HG02763 (cell line): ENCODE measurements at regions not wholly inside any gene's neighbourhood (a gene's known extent, or its start where the extent isn't known, plus 50 kb on each side); places are given as distances from the start of the nearest gene placed in this dataset.
"Not testable (repeated sequence)": the region's sequence is repeated elsewhere in the genome, so short reads cannot be mapped to it uniquely, and the experiment has no call there.

ENCODE experiments used
- ATAC-seq: cut with Tn5 transposase; IDR thresholded peaks from one replicate; pipeline ENCODE4 v1.9.1; 2021; ENCODE audit warnings: mild to moderate bottlenecking, moderate library complexity; ENCODE audit not compliant: unreplicated experiment

- ATAC-seq: no peak
These were observed 92.5 kb upstream of the KCNE2 start for GRCh38 chr21:34271189-34271851.

DNA sequence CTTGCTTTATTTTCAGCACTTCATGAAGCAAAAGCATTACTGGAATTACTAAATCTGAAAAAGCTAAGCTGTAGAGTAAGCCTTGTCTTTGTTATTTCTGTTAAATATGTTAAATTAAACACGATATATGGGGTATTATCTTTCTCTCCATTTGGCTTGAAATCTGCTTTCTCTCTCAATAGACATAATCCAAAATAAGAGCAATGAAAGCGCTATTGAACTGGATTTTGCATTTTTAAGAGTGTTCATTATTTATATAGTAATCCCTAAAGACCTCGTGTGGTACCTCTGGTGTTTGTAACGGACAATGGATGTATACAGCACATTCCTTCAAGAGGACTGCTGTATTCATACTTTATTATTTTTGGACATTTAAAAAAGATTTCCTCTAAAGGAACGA is 91.5 kb upstream of the KCNE2 start:
- ATAC-seq: no peak

DNA sequence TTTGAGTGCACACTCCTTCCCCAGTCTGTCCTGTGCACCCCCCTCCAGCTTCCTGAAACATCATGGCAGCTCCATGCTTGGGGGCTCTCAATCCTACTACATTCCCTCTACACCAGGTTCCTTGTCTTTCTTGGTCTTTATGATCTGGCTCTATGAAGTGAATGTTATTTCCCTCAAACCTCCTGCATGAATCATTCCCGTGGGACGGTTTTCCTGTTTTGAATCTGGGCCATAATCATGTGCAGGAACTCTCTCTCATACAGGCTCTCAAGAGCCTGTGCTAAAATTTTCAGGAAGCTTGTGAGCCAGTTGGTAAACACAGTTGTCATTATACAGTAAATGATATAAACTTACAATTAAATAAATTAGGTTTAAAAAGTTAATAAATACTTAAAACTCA is 89.8 kb upstream of the KCNE2 start:
- ATAC-seq: no peak

DNA sequence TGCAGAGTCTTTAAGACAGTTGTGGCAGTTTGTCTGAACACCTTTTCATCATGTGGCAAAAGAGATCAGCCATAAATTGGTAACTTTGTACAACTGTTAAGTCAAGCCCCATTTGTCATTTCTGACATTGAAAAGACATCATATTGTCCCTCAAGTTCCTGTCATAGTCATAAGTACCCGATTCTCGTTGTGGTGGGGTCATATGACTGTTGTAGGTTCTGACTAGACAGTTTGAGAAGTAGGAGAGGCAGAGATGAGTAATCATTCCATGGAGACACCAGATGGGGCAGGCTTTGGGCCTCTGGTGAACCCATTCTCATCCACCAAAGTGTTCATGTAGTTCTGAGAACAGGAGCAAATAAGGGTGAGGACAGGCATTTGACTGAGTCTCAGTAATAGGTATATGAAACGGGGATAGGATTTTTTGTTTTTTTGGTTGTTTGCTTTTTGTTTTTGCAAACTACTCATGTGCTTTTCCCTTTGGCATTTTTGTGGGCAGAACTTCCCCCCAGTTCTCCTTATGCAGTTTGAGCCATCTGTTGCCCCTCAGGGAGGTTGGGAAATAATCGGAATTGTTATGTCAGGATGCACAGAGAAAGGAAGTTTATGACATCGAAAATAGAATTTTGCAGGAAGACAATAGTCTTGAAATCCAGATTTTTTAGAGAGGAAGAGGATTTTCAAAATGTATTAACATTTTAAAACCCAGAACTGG is 86.9 kb upstream of the KCNE2 start:
- ATAC-seq: peak; percentile 54

- ATAC-seq: no peak
These were observed 85.4 kb upstream of the KCNE2 start for GRCh38 chr21:34278451-34278850.

DNA sequence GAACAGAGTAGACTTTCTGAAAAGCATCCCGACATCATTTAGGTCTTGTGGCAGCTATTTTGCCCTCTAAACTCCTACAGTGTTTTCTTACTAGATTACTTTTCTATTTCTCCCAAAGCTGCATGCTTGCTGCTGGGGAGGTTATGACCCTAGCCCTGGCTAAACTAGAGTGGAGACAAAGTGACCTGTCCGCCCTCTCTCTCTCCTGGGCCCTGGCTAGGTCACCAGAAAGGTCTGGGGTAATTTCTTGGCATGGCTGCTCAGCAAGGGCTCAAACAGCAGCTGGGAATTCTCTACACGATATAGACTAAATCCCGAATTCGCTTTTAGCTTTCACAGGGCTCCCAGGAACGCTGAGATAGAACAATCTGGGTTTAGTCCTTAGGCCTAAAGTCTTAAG is 84.5 kb upstream of the KCNE2 start:
- no peak for ATAC-seq

- ATAC-seq: no peak
These were observed 83.9 kb upstream of the KCNE2 start for GRCh38 chr21:34279883-34280282.

DNA sequence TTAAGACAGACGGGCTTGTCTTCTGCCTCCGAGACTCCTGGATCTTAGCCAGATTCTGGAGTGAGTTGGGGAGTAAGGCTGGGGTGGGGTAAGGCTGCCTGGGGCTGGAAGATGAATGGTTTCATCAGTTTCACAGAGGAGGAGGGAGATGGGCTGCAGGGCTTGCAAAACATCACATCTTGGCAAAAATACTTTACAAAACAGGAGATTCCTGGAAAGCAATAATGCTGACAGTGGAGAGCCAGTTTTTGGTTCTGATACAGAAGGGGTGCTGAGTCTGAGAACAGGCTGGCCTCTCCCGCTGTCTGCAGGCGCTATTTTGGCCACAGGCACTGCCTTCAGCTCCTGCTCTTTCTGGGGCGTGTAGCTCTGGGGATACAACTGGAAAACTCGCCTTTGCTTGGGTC is 83.4 kb upstream of the KCNE2 start:
- ATAC-seq: no peak

GRCh38 chr21:34280959-34281358 is 82.8 kb upstream of the KCNE2 start:
- ATAC-seq: no peak

- ATAC-seq: no peak
These were observed 81.6 kb upstream of the KCNE2 start for GRCh38 chr21:34282223-34282622.

- ATAC-seq: no peak
These were observed 79.1 kb upstream of the KCNE2 start for GRCh38 chr21:34284666-34285065.

- ATAC-seq: not testable (repeated sequence)
These were observed 75.8 kb upstream of the KCNE2 start for GRCh38 chr21:34288042-34288441.

DNA sequence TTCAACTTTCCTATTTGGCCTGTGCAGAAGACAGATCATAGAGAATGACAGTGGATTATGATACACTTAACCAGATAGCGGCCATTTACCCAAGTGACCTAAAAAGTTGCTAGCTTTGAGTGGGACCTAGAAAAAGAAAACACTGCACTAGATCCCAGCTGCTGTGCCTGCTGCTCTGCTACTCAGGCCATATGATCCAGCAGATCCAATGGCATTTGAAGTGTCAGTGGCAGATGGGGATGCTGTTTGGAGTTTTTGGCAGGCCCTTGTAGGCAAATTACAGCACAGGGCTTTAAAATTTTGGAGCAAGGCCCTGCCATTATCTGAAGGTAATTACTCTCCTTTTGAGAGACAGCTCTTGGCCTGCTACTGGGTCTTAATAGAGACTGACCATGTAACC is 74.0 kb upstream of the KCNE2 start:
- ATAC-seq: no peak

DNA sequence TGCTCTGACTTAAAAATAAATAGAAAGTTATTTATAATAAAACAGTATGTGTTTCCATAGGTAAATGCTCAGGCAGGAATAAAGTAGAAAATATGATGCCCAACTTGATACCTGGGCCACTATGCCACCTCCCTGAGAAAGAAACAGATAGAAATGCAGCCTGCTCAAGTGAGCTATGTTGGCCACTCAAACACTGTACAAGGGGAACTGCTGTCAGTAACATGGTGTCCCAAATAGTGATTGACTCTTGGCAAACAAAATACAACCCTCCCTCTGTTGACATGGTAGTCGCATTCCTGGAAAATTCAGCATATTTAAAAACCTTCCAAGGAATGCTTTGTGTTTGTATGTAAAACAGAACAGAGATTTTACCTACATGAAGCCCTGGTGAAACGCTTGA is 66.9 kb upstream of the KCNE2 start:
- no peak for ATAC-seq

- no peak for ATAC-seq
These were observed 65.2 kb upstream of the KCNE2 start for GRCh38 chr21:34298534-34299167.

- ATAC-seq: no peak
These were observed 64.7 kb upstream of the KCNE2 start for GRCh38 chr21:34299168-34299539.

GRCh38 chr21:34302521-34302920 is 61.3 kb upstream of the KCNE2 start:
- ATAC-seq: no peak

DNA sequence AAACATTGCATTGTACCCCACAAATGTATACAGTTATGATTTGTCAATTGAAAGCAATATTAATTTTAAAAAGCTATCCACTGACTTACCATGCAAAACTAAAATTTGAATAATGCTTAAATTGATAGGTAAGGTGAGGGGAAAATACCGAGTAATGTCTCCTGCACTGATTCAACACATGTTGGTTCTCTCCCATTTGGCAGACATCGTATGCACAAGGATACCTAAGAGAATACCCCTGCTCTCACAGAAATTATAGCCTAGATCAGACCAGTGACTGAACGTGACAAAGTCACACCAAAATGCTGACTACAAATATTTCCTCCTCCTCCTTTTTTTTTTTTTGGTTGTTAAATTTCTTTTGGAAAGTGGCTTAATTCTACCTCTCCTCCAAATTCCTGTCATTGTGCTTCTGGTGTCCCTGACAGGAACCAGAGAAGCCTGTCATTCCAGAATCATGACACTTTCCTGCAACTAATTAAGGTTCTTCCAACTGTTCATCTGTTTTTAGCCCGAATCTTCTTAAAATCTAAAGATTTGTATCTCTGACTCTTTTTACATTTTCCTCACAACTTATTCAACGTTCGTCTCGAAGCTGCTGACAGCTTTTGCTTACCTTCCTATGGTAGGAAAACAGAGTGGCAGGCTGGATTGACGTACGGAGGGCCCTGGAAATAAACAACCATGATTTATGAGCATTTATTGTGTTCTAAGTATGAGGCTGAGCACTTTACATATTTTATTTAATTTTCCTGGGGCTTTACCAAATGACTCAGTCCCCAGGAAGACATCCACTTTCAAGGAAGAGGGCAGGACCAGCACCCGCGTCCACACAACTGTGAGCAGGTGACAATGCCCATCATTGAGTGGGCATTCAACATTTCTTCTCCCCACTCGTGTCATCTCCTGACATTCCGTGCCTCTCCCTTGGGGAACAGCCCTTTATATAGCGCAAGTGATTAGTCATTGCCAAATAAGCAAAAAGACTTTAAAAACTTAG is 57.9 kb upstream of the KCNE2 start:
- no peak for ATAC-seq

DNA sequence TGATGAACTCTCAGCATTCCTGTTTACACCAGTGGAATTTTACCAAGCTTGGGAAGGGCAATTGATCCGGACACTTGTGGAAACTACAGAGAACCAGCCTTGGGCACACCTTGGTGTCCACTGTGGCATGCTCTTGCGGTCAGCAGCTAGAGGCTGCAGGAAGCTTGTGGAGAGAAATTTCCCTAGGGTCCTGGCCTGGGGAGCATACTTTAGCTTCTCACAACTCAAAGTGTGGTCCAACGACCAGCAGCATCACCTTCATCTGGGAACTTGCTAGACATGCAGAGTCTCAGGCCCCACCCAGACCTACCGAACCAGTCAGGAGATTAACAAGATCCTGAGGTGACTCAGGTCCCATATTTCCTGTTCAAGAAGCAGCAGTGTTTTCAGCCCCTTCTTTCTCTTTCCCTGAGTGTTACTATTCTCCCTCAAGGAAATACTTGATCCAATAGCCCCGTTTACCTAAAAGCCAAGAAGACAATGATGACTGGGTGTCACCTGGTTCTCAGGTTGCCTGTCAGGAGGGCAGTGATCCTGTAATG is 55.7 kb upstream of the KCNE2 start:
- no peak for ATAC-seq

DNA sequence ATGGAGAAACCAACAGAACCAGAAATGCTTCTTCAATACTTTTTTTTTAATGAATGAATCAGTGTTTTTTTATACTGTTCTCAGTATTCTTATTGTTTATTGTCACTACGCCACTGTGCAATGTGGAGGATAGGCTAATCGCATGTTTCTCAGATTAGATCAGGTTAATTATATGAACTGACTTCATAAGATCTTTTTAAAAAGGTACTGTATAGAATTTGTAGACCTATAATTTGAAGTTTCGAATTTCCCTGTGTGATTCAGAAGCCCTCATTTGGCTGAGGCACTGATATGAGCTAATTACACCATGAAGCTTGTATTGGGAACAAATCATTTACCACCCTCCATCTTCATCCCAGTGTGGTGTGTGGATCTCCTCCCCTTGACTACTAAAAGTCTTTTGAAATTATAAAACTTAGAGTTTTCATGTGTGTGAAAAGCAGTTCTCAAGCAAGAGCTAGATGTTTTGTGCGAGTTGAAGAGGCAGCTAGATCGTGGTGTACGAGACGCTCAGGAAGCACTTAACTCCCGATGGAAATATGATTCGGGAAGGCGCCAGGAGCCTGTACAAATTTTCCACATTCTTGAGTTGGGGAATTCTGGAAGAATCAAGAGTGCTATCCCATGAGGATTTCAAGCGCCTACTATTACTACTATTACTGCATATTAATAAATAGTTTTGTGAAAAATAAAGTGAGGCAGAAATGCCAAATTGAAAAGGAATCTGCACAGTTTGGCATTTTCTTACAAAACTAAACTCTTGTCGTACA is 52.1 kb upstream of the KCNE2 start:
- no peak for ATAC-seq
